SK-N-MC (cell line): ENCODE measurements at regions not wholly inside any gene's neighbourhood (a gene's known extent, or its start where the extent isn't known, plus 50 kb on each side); places are given as distances from the start of the nearest gene placed in this dataset.

Experiments
- DNase-seq: peaks from one replicate; pipeline ENCODE4 v3.0.0-alpha.2; 2011; ENCODE audit warnings: low read depth, low spot score
- H3K27ac ChIP-seq: fragments of 200-600 bp; sonication (generic); 2 replicates; pipeline ENCODE4 v1.5.1; 2016; ENCODE audit warnings: mixed run types
- H3K36me3 ChIP-seq: fragments of 200-600 bp; sonication (generic); 2 replicates; pipeline ENCODE4 v1.6.1; 2017; ENCODE audit warnings: antibody characterized with exemption, low read length, mixed read lengths; ENCODE audit not compliant: insufficient read depth
- H3K4me3 ChIP-seq: fragments of 200-600 bp; sonication (generic); 2 replicates; pipeline ENCODE4 v1.5.1; 2016
- H3K9ac ChIP-seq: fragments of 200-600 bp; sonication (generic); 2 replicates; pipeline ENCODE4 v1.8.0; 2017; ENCODE audit warnings: mixed run types, mixed read lengths; ENCODE audit not compliant: insufficient read length
- H3K9me3 ChIP-seq: fragments of 200-600 bp; sonication (generic); 2 replicates; pipeline ENCODE4 v1.6.1; 2017; ENCODE audit warnings: low read depth, mild to moderate bottlenecking, antibody characterized with exemption, low read length, moderate library complexity, mixed read lengths
- EZH2 ChIP-seq: fragments of 200-600 bp; sonication (generic); IDR thresholded peaks from one replicate; pipeline ENCODE4 v1.6.1; 2017; ENCODE audit warnings: antibody characterized with exemption
- FOXP2 ChIP-seq: optimal IDR thresholded peaks from 2 replicates; pipeline ENCODE3; 2011; ENCODE audit warnings: mild to moderate bottlenecking, moderate library complexity; ENCODE audit not compliant: insufficient read depth; ENCODE audit errors: extremely low read length, control extremely low read depth
- POLR2AphosphoS5 ChIP-seq: IDR thresholded peaks from 2 replicates; pipeline ENCODE4 v1.6.1; 2012; ENCODE audit warnings: mild to moderate bottlenecking, low read depth, low read length, borderline replicate concordance

GRCh38 chr1:57916041-57916440 lies 492.2 kb upstream of the DAB1 start:
- Histone ChIP-seq H3K9me3 (no peaks in the 10 kb centered on the region), H3K27ac (no peak overlapping the region), H3K9ac (no peak overlapping the region), H3K4me3 (no peak overlapping the region), H3K36me3 (no peaks in the 10 kb centered on the region)
- DNase-seq: no peak
- TF ChIP-seq POLR2AphosphoS5: no peak
- TF ChIP-seq FOXP2: no peak
- TF ChIP-seq EZH2: no peak

- H3K36me3 ChIP-seq: no peaks in the 10 kb centered on the region
- H3K4me3 ChIP-seq: no peak overlapping the region
- H3K27ac ChIP-seq: no peak overlapping the region
- H3K9me3 ChIP-seq: no peaks in the 10 kb centered on the region
- no peak for DNase-seq
- no peak overlapping the region for H3K9ac ChIP-seq
- no peak for TF ChIP-seq EZH2
- TF ChIP-seq POLR2AphosphoS5: no peak
- TF ChIP-seq FOXP2: no peak
These were observed 487.6 kb upstream of the DAB1 start for GRCh38 chr1:57911427-57911826.

GRCh38 chr1:57910782-57911181 lies 486.9 kb upstream of the DAB1 start:
- DNase-seq: no peak
- Histone ChIP-seq H3K27ac (no peak overlapping the region), H3K9ac (no peak overlapping the region), H3K36me3 (no peaks in the 10 kb centered on the region), H3K4me3 (no peak overlapping the region), H3K9me3 (no peaks in the 10 kb centered on the region)
- TF ChIP-seq EZH2: no peak
- TF ChIP-seq POLR2AphosphoS5: no peak
- TF ChIP-seq FOXP2: no peak

GRCh38 chr1:57910305-57910704 lies 486.4 kb upstream of the DAB1 start:
- Histone ChIP-seq H3K9ac (no peak overlapping the region), H3K36me3 (no peaks in the 10 kb centered on the region), H3K4me3 (no peak overlapping the region), H3K9me3 (no peaks in the 10 kb centered on the region), H3K27ac (no peak overlapping the region)
- TF ChIP-seq FOXP2 (no peak), POLR2AphosphoS5 (no peak), EZH2 (no peak)
- DNase-seq: no peak

GRCh38 chr1:57908147-57908890 lies 484.5 kb upstream of the DAB1 start:
- H3K27ac ChIP-seq: no peak overlapping the region
- TF ChIP-seq EZH2: no peak
- no peak for TF ChIP-seq POLR2AphosphoS5
- no peak for TF ChIP-seq FOXP2
- no peaks in the 10 kb centered on the region for H3K9me3 ChIP-seq
- no peak for DNase-seq
- no peaks in the 10 kb centered on the region for H3K36me3 ChIP-seq
- H3K4me3 ChIP-seq: no peak overlapping the region
- no peak overlapping the region for H3K9ac ChIP-seq

- TF ChIP-seq FOXP2: no peak
- TF ChIP-seq EZH2: no peak
- no peak for TF ChIP-seq POLR2AphosphoS5
- H3K4me3 ChIP-seq: no peak overlapping the region
- no peak overlapping the region for H3K9ac ChIP-seq
- H3K27ac ChIP-seq: no peak overlapping the region
- H3K9me3 ChIP-seq: no peaks in the 10 kb centered on the region
- no peak for DNase-seq
- H3K36me3 ChIP-seq: no peaks in the 10 kb centered on the region
These were observed 477.5 kb upstream of the DAB1 start for GRCh38 chr1:57901208-57901919.

- H3K27ac ChIP-seq: no peak overlapping the region
- no peaks in the 10 kb centered on the region for H3K9me3 ChIP-seq
- no peak for DNase-seq
- no peaks in the 10 kb centered on the region for H3K36me3 ChIP-seq
- H3K9ac ChIP-seq: no peak overlapping the region
- TF ChIP-seq FOXP2 (no peak), POLR2AphosphoS5 (no peak), EZH2 (no peak)
- H3K4me3 ChIP-seq: no peak overlapping the region
These were observed 474.7 kb upstream of the DAB1 start for GRCh38 chr1:57898531-57898930.

GRCh38 chr1:57897581-57897980 lies 473.7 kb upstream of the DAB1 start:
- H3K9ac ChIP-seq: no peak overlapping the region
- TF ChIP-seq POLR2AphosphoS5 (no peak), EZH2 (no peak), FOXP2 (no peak)
- H3K27ac ChIP-seq: no peak overlapping the region
- DNase-seq: no peak
- no peak overlapping the region for H3K4me3 ChIP-seq
- H3K9me3 ChIP-seq: no peaks in the 10 kb centered on the region
- no peaks in the 10 kb centered on the region for H3K36me3 ChIP-seq
